NAMALWA (cell line): ENCODE measurements at regions not wholly inside any gene's neighbourhood (a gene's known extent, or its start where the extent isn't known, plus 50 kb on each side); places are given as distances from the start of the nearest gene placed in this dataset.

Experiments used
- DNase-seq: peaks from one replicate; pipeline ENCODE4 v3.0.0-alpha.2; 2015; ENCODE audit warnings: low spot score

DNA sequence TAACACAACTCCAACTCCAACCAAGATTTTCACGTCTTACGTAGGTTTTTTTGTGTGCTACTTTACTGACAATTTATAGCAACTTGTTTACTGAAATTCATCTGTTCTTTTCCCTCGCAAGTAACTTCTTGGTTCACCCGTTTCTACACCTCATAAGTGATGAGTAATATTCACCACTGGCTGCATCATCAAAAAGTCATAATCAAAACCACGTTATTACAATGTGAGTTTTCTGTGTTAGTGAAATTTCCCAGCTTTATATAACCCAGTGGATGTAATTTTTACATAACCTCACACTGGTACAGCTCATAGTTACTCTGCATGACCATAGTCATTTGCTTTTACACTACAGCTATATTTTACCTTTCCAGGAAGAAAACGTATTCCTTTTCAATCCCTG, 401.1 kb upstream of the LYPLAL1 start:
- no peak for DNase-seq

DNA sequence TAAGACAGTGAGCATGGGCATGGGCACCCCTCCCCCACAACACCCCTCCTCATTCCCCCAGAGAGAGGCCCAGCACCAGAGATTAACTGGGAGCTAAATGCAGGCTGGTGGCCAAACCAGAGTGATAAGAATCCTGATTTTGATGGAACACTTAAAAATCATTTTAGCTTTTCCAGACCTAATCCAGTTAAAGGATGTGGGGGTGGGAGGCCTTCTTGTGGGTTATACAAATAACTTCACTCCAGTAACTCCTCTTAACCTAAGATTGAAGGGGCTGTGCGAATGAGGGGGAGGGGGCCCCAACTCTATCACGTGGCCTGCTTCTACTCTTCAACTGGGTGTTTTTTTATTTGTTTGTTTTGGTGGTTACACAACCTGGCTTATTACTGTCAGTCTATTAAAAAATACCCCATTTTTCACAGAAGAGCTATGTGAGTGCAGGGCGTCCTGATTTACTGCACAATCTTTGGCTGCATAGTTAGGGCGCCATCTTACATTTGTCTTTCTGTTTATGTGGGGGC, 398.1 kb upstream of the LYPLAL1 start:
- no peak for DNase-seq

DNA sequence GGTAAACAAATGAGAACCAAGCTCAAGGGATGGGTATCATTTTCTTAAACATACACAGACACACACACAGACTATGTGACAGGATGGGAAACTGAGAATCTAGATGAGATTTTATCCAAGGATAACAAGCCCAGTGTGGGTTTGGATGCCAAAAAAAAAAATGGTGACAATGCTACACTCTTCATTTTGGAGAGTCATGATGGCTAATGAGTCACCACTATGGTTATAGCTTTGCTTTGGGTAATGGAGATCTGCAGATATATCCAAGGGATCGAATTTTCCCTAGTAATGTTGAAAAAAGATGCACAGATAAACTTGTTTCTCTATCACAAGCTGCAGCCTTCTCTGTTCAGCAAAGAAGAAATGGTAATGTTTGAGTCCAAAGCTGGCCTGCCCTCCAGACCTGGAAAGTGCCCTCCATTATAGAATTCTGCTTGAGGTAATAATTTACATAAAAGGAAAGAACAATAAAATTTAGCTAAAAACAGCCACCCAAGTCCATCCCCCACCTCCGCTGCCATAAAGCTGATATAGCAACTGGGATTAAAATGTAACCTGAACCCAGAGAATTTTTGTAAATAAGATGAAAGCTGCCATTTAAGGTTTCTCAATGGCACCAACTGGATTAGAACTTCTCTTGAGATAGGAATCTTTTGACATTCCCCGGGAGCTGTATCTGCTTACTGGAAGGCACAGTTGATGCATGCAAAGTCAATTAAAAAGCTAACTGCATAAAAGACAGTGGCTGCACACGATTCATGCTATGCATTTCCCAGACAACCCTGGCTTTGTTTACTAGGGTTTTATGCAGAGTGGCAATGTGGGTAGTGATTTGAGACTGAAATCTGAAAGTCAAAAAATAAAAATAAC, 395.2 kb upstream of the LYPLAL1 start:
- no peak for DNase-seq

DNA sequence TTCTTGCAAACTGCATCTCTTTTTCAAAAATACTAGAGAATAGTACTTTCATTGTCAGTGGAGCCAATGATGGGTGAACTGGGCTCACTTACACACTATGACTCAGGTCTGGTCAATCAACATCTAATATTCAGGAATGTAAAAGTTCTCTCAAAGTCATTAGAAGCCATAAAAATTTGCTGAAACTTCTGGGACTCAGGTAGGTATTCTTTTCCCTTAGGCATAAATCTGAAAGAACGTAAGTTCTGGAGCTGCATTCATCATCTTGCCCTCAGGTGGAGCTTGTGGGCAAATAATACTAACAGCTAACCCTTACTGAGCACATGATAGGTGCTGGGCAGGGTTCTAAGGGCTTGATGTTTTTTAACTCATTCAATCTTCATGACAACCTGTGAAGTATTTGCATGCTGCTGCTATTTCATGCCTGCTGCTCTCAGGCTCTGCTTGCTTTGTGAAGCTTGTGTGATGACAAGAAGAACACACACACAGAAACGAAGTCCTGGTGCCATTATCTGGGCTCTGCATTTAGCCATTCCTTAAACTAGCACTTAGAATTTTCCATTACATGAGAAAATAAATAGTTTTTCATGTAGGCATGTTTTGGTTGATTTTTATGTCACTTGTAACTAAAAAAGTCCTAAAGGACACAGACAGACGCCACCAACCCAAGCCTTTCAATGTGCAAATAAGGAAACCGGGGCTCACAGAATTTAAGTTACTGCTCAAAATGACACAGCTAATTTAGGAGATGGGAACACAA, 394.2 kb upstream of the LYPLAL1 start:
- DNase-seq = no peak

DNA sequence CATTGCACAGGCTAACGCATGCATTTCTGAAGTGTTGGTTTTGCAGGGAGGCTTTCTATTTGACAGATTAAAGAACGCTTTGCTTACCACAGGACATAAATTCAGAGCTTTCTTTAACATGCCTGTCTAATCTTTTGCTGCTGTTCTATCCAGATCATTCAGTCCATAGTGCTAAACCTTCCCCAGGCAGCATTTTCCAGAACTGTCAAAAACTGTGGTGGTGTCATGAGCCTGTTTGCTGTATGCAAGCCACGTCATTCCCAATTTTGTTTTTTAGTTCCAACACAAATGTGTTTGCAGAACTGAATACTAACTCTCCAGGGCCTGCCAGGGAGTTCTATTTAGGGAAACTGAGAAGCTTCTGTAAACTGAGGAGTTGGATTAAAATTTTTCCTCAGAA, 390.5 kb upstream of the LYPLAL1 start:
- no peak for DNase-seq

DNA sequence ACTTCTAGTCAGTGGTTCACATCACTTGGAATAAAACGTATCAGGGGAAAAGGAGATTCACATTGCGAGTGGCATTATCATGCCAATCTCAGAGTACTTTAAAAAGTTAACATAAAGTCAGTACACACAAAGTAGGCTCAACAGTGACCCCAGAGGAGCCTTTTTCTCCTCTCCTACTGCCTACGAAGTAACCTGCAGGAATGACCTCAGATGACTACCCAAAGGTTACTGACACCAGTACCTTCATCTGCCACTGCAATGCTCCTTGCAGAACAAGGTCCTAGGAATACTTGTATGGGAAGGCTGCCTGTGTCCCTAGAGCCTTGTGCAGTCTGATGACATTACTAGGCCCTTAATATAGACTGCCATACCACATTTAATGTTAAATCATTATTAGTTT, 389.8 kb upstream of the LYPLAL1 start:
- no peak for DNase-seq

DNA sequence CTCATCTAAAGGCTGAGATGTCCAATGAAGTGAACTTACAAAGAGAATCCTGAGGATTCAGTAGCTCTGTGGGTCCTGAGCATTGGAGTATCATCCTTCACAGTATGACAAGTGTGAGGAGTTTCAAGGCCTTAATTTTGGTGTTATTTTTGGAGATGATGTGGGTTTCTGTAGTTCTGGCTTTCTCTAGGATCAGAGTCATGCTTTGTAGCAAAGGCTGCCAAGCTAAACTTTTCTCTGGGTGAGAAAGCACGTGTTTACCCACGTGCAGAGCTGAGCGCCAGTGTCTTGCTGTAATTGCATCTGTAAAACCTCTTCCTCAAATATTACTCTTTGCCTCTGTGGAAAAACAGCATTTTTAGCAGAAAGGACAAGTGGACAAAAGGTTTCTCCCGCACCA, 387.8 kb upstream of the LYPLAL1 start:
- no peak for DNase-seq

DNA sequence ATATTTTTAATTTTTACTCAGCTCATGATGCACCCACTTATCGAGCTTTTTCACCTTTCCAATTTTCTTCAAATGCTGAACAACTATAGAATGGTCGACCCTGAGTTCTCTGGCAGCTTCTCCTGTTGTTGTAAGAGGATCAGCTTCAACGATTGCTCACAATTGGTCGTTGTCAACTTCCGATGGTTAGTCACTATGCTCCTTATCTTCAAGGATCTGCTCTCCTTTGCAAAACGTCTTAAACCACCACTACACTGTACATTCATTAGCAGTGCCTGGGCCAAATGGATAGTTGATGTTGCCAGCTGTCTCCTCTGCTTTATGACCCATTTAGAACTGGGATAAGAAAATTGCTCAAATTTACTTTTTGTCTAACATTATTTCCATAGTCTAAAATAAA, 385.9 kb upstream of the LYPLAL1 start:
- DNase-seq = no peak

DNA sequence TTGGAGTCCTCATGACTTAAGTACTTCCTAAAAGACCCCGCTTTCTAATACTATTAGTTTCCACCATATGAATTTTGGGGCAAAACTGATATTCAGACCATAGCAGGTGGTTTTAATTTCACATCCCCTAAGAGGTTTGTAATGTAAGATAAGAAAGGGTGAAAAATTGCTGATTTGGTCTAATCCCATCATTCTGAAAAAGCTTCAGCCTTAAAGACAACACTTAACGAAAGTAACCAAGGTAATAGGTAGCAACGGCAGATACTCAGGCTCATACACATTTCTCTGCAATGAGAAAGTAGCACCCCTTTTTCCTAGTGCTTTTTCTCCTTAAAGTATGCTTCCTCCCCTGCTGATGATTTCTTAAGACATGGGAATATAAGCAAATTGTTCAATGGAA, 376.9 kb upstream of the LYPLAL1 start:
- DNase-seq = no peak

DNA sequence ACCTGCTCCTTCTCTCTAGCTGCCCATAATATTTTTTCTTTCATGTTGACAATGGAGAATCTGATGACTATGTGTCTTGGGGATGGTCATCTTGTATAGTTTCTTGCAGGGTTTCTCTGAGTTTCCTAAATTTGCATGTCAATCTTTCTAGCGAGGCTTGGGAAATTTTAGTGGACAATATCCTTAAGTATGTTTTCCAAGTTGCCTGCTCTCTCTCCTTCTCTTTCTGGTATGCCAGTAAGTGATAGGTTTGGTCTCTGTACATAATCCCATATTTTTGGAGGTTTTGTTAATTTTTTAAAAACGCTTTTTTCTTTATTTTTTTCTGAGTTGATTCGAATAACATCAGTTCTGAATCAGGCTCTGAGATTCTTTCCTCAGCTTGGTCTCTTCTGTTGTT, 370.9 kb upstream of the LYPLAL1 start:
- DNase-seq = no peak

DNA sequence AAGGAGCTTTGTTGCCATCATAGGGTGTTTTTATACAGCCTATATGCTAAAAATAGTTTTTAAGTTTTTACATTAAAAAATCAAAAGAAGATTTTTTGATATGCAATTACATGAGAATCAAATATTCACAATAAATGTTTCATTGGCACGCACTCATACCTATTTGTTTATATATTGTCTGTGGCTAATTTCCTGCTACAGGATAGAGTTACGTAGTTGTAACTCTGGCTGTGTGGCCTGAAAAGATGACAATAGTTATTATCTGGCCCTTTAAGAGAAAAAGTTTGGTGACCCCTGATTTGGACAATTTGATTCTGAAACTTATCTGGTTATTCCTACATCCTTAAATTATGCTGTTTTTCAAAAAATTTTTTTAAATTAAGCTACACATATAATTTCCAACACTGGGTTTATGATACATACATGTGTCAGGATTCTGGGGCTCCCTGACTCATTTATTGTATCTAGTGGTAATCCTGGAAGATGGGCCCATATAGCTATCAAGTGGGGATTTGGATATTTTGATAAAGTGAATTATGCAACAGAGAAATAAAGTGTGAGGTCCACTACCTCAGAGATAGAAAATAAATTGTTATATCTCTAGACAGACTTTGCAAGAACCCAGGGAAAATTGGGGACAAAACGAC, 370.2 kb upstream of the LYPLAL1 start:
- no peak for DNase-seq

DNA sequence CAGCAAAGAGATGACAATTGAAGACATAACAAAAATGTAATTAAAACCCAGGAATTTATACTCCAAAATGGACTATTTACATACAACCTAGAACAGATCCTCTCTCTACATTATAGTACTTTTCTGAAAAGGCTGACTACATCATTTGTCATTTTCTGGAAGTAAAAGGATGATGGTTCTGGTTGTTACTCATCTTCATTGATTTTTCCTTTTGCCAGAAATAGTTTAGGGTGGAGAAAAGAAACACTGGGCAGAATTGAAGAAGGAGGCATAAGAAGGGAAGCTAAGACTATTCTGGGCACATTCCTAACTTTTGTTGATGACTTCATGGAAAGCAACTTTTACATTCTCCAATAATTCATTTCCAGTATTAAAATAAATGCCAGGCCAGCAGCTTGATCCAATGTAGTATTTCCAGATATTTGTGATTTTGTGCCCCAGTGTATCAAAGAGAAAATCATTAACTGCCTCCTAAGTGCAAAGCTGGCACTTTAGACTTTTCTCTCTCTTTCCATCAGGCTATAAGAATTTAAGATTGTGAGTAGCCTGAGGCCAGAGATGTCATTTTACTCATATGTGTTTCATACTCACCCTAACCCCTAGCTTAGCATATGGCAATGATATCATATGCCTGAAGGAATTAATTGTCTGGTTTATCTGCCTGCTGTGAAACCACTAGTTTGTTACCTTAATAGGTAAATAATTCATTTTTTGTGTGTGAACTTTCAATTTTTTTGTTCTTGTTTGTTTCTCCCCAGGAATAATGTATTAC, 369.5 kb upstream of the LYPLAL1 start:
- DNase-seq = no peak

DNA sequence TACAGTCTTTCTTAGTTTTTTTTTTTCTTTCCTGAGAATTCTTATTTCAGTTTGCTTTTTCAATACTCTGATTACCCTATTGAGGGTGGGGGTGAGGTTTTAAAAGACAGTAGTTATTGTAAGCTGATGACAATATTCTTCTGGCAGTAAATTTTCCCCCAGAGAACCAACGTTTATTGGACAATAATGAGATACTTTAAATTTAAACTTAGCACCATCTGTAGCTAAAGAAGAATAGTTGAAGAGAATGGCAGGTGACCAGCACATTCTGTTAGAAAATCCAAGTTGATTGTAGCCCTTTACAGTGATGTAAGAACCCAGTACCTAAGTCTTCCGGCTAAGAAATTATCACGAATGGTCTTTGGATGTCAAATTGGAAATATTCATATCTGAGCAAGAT, 364.6 kb upstream of the LYPLAL1 start:
- DNase-seq = no peak

DNA sequence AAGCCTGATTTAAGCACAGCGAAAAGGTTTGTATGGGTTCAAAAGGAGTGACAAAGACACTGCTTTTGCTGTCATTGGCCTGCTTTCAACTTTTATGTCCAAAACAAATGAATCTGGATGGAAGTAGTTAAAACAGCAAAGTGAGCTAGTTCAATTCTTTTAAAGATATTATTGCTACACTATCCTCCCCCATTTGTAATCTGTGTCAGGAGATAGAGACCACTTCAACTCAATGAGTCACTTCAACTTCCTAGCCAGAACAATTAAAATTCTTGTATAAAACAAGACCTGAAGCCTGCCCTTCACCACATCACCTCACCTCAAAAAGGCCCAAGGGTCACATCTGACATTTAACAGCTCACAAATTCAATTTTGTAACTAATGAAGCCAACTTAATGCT, 364.1 kb upstream of the LYPLAL1 start:
- DNase-seq = no peak

DNA sequence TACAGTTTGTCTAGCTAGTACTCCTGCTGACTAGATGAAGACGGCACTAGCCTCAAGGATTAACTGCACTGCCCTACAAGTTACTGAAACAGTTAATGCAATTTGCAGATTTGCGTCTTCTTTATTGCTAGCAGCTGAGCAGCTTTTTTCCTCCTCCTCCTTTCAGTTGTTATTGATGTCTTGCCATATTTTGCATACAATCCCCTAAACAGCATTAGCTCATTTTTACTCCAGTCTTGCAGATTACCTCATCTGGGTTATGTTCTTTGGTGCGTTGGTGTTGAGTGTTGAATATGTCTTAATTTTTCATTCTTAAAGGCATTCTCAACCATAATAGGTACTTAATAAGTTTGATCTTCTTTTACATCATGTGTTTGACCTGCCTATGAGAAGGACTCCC, 363.4 kb upstream of the LYPLAL1 start:
- DNase-seq = no peak

DNA sequence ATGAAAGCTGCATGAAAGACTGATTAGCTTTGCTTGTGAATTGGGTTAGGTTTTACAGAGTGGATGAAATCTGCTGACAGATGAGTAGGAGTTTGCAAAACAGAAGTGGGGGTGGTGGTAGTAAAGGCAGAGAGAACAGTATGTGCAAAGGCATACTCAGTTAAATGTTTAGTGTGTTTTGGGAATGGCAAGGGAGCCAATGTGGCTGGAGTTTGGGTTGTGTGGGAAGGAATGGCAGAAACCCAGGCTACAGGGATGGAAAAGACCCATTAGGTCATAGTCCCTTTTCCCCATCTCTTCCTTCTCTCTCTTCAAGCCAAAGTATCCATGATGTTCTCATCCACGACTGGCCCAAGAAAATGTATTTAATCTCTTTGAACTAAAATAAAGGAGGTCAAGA, 362.2 kb upstream of the LYPLAL1 start:
- DNase-seq = no peak

DNA sequence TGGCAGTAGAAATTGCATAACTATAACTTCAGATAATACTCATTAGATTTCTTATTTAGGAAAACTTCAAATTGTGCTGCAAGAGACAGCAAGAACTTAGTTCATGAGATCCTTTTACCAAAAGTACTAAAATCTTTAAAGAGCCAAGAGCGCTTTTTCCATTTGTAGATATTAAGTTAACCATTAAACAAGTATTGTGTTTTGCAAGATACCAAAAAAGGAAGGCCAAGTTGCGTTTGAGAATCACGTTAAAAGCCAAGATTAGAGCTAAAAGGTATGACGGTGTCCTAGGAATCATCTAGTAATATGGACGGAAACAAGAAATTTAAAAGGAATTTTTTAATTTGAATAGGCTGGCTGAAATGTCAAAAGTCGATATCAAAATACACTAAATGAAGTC, 361.3 kb upstream of the LYPLAL1 start:
- no peak for DNase-seq

DNA sequence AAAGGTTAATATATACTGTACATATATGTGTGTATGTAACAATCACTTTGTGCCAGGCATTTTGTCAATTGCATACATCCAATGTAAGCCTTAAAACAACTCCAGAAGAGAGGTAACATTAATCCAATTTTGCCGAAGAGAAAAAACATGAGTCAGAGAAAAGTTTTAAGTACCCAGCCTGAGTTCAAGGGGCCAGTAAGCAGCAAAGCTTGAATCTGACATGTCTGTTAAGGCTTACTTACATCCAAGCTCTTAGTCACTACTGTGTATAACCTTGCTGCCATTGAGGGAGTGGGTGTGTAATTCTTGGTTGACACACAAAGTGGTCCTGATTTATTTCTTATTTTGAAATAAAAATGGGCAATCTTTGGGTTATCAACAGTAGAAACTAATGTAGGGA, 360.4 kb upstream of the LYPLAL1 start:
- DNase-seq = no peak

DNA sequence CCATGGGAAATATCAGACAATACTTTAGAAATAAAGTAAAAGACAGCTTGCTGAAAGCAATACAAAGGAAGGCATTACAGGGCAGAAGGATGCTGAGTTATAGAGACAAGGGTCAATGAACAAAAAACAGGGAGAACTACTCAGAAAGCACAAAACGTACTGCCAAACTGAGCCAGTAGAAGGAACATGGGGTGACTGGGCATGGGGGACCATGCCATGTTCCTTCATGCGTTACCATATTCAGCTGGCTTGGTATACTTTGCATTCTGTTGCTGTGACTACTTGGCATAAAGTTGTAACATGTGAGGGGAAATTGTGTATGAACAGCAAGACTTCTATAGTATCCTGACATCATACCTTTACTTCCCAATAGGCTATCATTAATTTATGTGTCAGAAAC, 358.6 kb upstream of the LYPLAL1 start:
- no peak for DNase-seq

DNA sequence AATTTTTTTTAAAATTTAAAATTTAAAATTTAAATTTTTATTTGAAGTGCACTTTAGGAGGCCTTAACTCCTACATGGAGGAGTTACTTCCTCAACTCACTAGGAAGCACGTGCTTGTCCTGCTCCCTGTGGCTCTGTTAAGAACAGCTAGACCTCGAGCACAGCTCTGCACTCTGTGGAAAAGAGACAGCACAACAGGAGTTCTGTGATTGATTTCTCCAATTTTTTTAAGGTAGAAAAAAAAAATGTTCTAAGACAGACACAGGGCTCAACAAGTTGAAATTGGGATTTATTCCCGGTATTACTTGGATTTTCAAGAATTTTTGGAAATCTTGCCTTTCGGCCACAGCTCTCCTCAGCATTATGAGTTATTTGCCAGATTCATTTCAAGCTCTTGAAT, 356.6 kb upstream of the LYPLAL1 start:
- DNase-seq = no peak

DNA sequence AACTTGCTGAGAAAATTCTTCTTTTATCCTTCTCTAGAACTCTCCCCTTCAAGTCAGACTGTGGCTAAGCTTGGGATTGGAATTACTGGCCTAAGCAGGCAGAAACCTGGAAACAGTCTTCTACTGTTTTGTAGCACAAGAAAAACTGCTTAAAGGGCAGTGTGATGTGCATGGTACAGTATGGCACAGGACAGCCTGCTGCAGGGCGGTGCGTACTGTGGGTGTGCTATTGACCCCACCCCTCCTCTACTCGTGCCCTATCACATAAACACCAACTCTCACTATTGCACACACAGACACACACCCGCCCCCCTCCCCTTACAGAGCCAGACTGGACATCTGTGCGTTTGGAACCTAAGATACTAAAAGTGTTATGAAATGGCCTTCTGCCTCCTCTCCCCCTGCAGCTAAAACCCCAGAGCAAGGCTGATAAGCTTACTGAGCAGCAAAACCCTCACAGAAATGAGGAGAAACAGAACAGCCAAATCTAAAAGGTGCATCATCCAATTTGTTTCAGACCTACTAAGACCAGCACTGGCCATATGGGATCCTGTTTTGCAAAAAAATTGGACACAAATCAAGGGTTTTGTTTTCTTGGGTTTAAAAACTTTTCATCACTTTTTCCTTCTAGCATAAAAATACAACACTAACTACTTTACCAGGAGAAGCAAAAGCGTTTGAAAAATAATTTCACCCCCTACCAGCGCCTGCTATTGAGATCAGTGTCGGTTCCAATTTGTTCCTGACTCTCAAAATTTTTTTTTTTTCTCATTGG, 355.8 kb upstream of the LYPLAL1 start:
- no peak for DNase-seq
